SH-SY5Y (cell line): ENCODE measurements at regions not wholly inside any gene's neighbourhood (a gene's known extent, or its start where the extent isn't known, plus 50 kb on each side); places are given as distances from the start of the nearest gene placed in this dataset.

ENCODE experiments used
- GATA2 ChIP-seq: IDR thresholded peaks from 2 replicates; pipeline ENCODE4 v1.6.1; 2011; ENCODE audit warnings: mild to moderate bottlenecking, low read depth, low read length
- GATA3 ChIP-seq: IDR thresholded peaks from 2 replicates; pipeline ENCODE4 v1.6.1; 2011; ENCODE audit warnings: low read depth, mild to moderate bottlenecking, low read length, moderate library complexity

DNA sequence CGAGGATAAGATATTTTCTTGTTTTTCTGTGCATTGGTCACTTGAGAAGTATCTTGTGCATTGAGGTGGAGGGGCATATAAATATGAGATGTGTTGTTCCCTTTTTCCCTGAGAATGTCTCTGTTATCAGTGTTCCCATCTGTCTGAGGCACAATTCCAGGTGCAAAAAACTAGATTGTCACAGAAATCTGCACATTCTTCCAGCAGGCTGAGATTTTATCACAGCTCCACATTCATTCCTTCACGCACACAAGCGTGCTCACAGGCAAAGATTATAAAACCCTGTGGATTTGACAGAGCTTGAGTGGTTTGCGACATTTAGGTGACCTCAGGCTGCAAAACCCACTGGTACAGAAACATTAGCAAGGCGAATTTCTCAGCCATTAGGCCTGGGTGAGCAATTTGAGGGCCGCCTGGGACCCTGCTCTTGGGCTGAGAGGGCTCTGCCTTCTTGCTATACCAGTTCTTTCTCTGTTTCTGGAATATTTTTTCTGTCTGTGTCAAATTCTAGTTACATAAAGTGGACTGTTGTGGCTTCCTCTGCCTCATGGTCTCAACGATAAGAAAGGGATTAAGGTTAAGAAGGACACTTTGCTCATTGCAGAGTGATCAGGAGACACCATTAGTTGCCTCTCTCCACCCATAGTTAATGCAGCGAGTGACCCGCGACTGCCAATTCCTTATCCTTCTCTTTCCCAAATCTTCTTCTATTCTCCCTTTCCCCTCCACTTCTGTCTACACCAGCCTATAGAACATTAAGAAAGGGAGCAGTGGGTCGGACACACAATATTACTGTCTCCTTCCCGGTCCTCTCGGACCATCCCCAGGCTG, 86.7 kb upstream of the C1QTNF7 start:
- TF ChIP-seq GATA2 (peak; percentile 44; the same call in 1 of the 2 replicates), GATA3 (no peak)
